Fibroblast of lung (primary cell): ENCODE measurements at regions not wholly inside any gene's neighbourhood (a gene's known extent, or its start where the extent isn't known, plus 50 kb on each side); places are given as distances from the start of the nearest gene placed in this dataset.

Experiments used
- CTCF ChIP-seq, 2 donors: IDR thresholded peaks in 1 of 2; conservative IDR thresholded peaks in 1 of 2; 1 replicate in 1 of 2; 2 replicates in 1 of 2; pipeline ENCODE4 v1.5.1; 2011 to 2012; ENCODE audit warnings: low read length in 2 of 2, control low read depth in 1 of 2, inconsistent platforms in 1 of 2, low read depth in 1 of 2, mild to moderate bottlenecking in 1 of 2
- EZH2 ChIP-seq: IDR thresholded peaks from 2 replicates; pipeline ENCODE4 v1.5.1; 2012; ENCODE audit warnings: low read length, control low read depth, mild to moderate bottlenecking; ENCODE audit errors: missing control alignments

GRCh38 chr13:73833325-73834070 lies 300.7 kb downstream of the KLF12 start:
- no peak for TF ChIP-seq CTCF (conservative IDR thresholded peaks at IDR 0.05 in 1 of 2, IDR thresholded peaks at IDR 0.05 in 1 of 2; ENCODE audit: low read depth in 1 of 2, low read length in 2 of 2)
- no peak for TF ChIP-seq EZH2
